Uterus (tissue), 2 donors: ENCODE measurements at regions not wholly inside any gene's neighbourhood (a gene's known extent, or its start where the extent isn't known, plus 50 kb on each side); places are given as distances from the start of the nearest gene placed in this dataset.

ENCODE experiments used
- CTCF ChIP-seq, 4 experiments: fragments of 200-600 bp in 2 of 4; fragments of 450-650 bp in 2 of 4; sonication (generic) in 2 of 4; IDR thresholded peaks; one replicate each; pipeline ENCODE4 v1.5.1; 2016 to 2019; ENCODE audit warnings: antibody characterized with exemption in 4 of 4, mild to moderate bottlenecking in 2 of 4, moderate library complexity in 1 of 4
- POLR2A ChIP-seq, 2 donors: fragments of 450-650 bp; IDR thresholded peaks; one replicate each; pipeline ENCODE4 v1.6.1; 2016; ENCODE audit warnings: antibody characterized with exemption in 2 of 2, mild to moderate bottlenecking in 1 of 2, moderate library complexity in 1 of 2

- TF ChIP-seq CTCF (IDR thresholded peaks at IDR 0.05) (no peak), POLR2A (IDR thresholded peaks at IDR 0.05) (no peak)
Measured at GRCh38 chr10:36764823-36765222, 360.6 kb upstream of the ANKRD30A start.
